Endothelial cell of umbilical vein (primary cell): ENCODE measurements at regions not wholly inside any gene's neighbourhood (a gene's known extent, or its start where the extent isn't known, plus 50 kb on each side); places are given as distances from the start of the nearest gene placed in this dataset.

ENCODE experiments used
- BruUV-seq: library from RNA; stranded (reverse); fragments of 400-500 nt; replicated peaks from 2 replicates; lab custom pipeline; 2021; lab: Mats Ljungman, UMichigan
- CTCF ChIA-PET: fragments of 300-600, 350-600 bp; sonication (Branson Sonifier 250); formaldehyde crosslinking; loops from one replicate; lab custom pipeline; 2021; ENCODE audit warnings: antibody characterized with exemption, inconsistent platforms; lab: Charles Lee
- POLR2A ChIA-PET: fragments of 300-600, 350-600 bp; sonication (Branson Sonifier 250); formaldehyde crosslinking; loops from one replicate; lab custom pipeline; 2021; ENCODE audit warnings: antibody characterized with exemption, inconsistent platforms; lab: Charles Lee
- DNase-seq: peaks from one replicate; pipeline ENCODE4 v3.0.0-alpha.2; 2011; ENCODE audit warnings: low read depth, low spot score
- FAIRE-seq: peaks from 2 replicates; lab custom pipeline; 2011; peaks lifted over from hg19 to GRCh38; lab: Jason Lieb, UNC
- H2AFZ ChIP-seq: 2 replicates; pipeline ENCODE4 v1.6.0; 2012; ENCODE audit warnings: low read depth, low read length, control low read depth, inconsistent platforms
- H3K27ac ChIP-seq: 2 replicates; pipeline ENCODE4 v1.5.1; 2011; ENCODE audit warnings: low read depth, mild to moderate bottlenecking, control low read depth, low read length, moderate library complexity; ENCODE audit not compliant: insufficient read depth
- H3K27me3 ChIP-seq, 2 experiments: 2 replicates each; pipeline versions ENCODE4 v1.6.0 to v1.6.1; 2011; ENCODE audit warnings: low read length in 2 of 2, mixed read lengths in 1 of 2; ENCODE audit not compliant: control insufficient read depth in 2 of 2, insufficient read depth in 2 of 2
- H3K36me3 ChIP-seq, 2 experiments: 2 replicates in 1 of 2; 3 replicates in 1 of 2; pipeline ENCODE4 v1.5.1; 2011; ENCODE audit warnings: low read length in 2 of 2, mild to moderate bottlenecking in 1 of 2, moderate library complexity in 1 of 2; ENCODE audit not compliant: control insufficient read depth in 2 of 2, insufficient read depth in 2 of 2; ENCODE audit errors: extremely low read depth in 1 of 2
- H3K4me1 ChIP-seq: 3 replicates; pipeline ENCODE4 v1.5.1; 2011; ENCODE audit warnings: mild to moderate bottlenecking, low read length; ENCODE audit not compliant: control insufficient read depth, insufficient read depth; ENCODE audit errors: extremely low read depth
- H3K4me2 ChIP-seq: 2 replicates; pipeline ENCODE4 v1.6.1; 2011; ENCODE audit warnings: low read length, control low read depth, mixed read lengths; ENCODE audit not compliant: insufficient read depth
- H3K4me3 ChIP-seq, 3 experiments: fragments of 200-600 bp in 1 of 3; sonication (generic), shearing (Covaris generic) in 1 of 3; replicated peaks in 1 of 3; 2 replicates each; pipeline ENCODE4 v1.5.1; 2011 to 2016; ENCODE audit warnings: control low read depth in 3 of 3, low read length in 3 of 3, mild to moderate bottlenecking in 2 of 3, inconsistent platforms in 1 of 3, low read depth in 1 of 3, moderate library complexity in 1 of 3; ENCODE audit not compliant: insufficient read depth in 1 of 3
- H3K79me2 ChIP-seq: 2 replicates; pipeline ENCODE4 v1.6.0; 2012; ENCODE audit warnings: low read length, inconsistent platforms; ENCODE audit not compliant: control insufficient read depth, insufficient read depth
- H3K9ac ChIP-seq: replicated peaks from 2 replicates; pipeline ENCODE3; 2011; ENCODE audit warnings: low read length, control low read depth; ENCODE audit not compliant: insufficient read depth; ENCODE audit errors: extremely low read depth
- H3K9me1 ChIP-seq: replicated peaks from 3 replicates; pipeline ENCODE4 v1.6.0; 2011; ENCODE audit warnings: mild to moderate bottlenecking, low read length; ENCODE audit not compliant: control insufficient read depth, insufficient read depth; ENCODE audit errors: extremely low read depth
- H3K9me3 ChIP-seq: replicated peaks from 2 replicates; pipeline ENCODE4 v1.5.1; 2012; ENCODE audit warnings: low read length, inconsistent platforms; ENCODE audit not compliant: control insufficient read depth, insufficient read depth
- H4K20me1 ChIP-seq: replicated peaks from 2 replicates; pipeline ENCODE3; 2011; ENCODE audit warnings: mild to moderate bottlenecking, low read length; ENCODE audit not compliant: control insufficient read depth, insufficient read depth; ENCODE audit errors: extremely low read depth
- CTCF ChIP-seq, 2 donors: IDR thresholded peaks; 1 replicate in 1 of 2; 2 replicates in 1 of 2; pipeline ENCODE4 v1.5.1; 2011; ENCODE audit warnings: low read length in 2 of 2, mild to moderate bottlenecking in 2 of 2, moderate library complexity in 2 of 2, control low read depth in 1 of 2, inconsistent platforms in 1 of 2, low read depth in 1 of 2; ENCODE audit not compliant: insufficient read depth in 1 of 2; ENCODE audit errors: extremely low read depth in 1 of 2
- EZH2 ChIP-seq: IDR thresholded peaks from 2 replicates; pipeline ENCODE4 v1.6.1; 2012; ENCODE audit warnings: borderline replicate concordance, low read depth, mild to moderate bottlenecking, moderate library complexity, low read length, inconsistent platforms; ENCODE audit not compliant: severe bottlenecking
- FOS ChIP-seq: IDR thresholded peaks from 2 replicates; pipeline ENCODE4 v1.6.1; 2011; ENCODE audit warnings: mild to moderate bottlenecking, low read length, moderate library complexity, borderline replicate concordance; ENCODE audit not compliant: insufficient read depth
- GATA2 ChIP-seq: IDR thresholded peaks from 2 replicates; pipeline ENCODE4 v1.7.0; 2011; ENCODE audit warnings: low read depth, mild to moderate bottlenecking, moderate library complexity, mixed read lengths, low read length; ENCODE audit not compliant: insufficient read length, insufficient read depth
- JUN ChIP-seq: IDR thresholded peaks from 2 replicates; pipeline ENCODE4 v1.6.1; 2011; ENCODE audit warnings: borderline replicate concordance, low read depth; ENCODE audit not compliant: insufficient read length, insufficient read depth
- MAX ChIP-seq: IDR thresholded peaks from 2 replicates; pipeline ENCODE4 v1.6.1; 2011; ENCODE audit not compliant: insufficient read depth, insufficient read length
- MYC ChIP-seq: IDR thresholded peaks from one replicate; pipeline ENCODE4 v1.6.1; 2011; ENCODE audit warnings: mild to moderate bottlenecking, low read depth, low read length
- POLR2A ChIP-seq: IDR thresholded peaks from 2 replicates; pipeline ENCODE4 v1.6.1; 2012; ENCODE audit warnings: low read depth, mild to moderate bottlenecking, control low read depth, low read length
- POLR2AphosphoS5 ChIP-seq: IDR thresholded peaks from 2 replicates; pipeline ENCODE4 v1.6.1; 2012; ENCODE audit warnings: low read depth, mild to moderate bottlenecking, control low read depth, low read length, moderate library complexity; ENCODE audit not compliant: insufficient read depth
- dilution Hi-C: fragments of 300-500 bp; cut with MboI; formaldehyde crosslinking; loops from one replicate; pipeline ENCODE4 v1.15.0; 2019; ENCODE audit warnings: low sequenced_read_pairs; ENCODE audit not compliant: extremely low pct_ligation_motif_present
- intact Hi-C: fragments of 100-400 bp; cut with micrococcal nuclease; formaldehyde crosslinking; loops from one replicate; pipeline ENCODE4 v1.10.0; 2022

- DNase-seq: peak; percentile 3
- intact Hi-C loops: no loop called here
- CTCF ChIA-PET: no interaction called here
Measured at GRCh38 chr15:20340931-20341661, 200.5 kb downstream of the GOLGA6L6 start.

More at GRCh38 chr15:20340931-20341661, 200.5 kb downstream of the GOLGA6L6 start:
- no peak overlapping the region for H3K4me3 ChIP-seq
- no peaks in the 10 kb centered on the region for H3K9me1 ChIP-seq
- TF ChIP-seq FOS (no peak), GATA2 (no peak), MYC (no peak), POLR2A (no peak), JUN (no peak), MAX (no peak), CTCF (IDR thresholded peaks at IDR 0.05; ENCODE audit: extremely low read depth in 1 of 2, insufficient read depth in 1 of 2, low read depth in 1 of 2, low read length in 2 of 2) (no peak), POLR2AphosphoS5 (no peak), EZH2 (no peak)
- peak; percentile 86 for FAIRE-seq
- no peaks in the 10 kb centered on the region for H3K79me2 ChIP-seq
- H3K4me1 ChIP-seq: no peaks in the 10 kb centered on the region
- H2AFZ ChIP-seq: no peak overlapping the region
- H3K9me3 ChIP-seq: peaks cover 45% of the 10 kb centered on the region
- H3K9ac ChIP-seq: no peak overlapping the region
- POLR2A ChIA-PET: no interaction called here
- H4K20me1 ChIP-seq: no peaks in the 10 kb centered on the region
- no peaks in the 10 kb centered on the region for H3K27me3 ChIP-seq
- no peak overlapping the region for H3K4me2 ChIP-seq
- no peak overlapping the region for H3K27ac ChIP-seq
- no peaks in the 10 kb centered on the region for H3K36me3 ChIP-seq
- BruUV-seq: no TSS peak
- dilution Hi-C loops: no loop called here
